ENCODE measurements at regions not wholly inside any gene's neighbourhood (a gene's known extent, or its start where the extent isn't known, plus 50 kb on each side); places are given as distances from the start of the nearest gene placed in this dataset.

- no peak for TF ChIP-seq MLX (CRISPR knock-in tag; IDR thresholded peaks at IDR 0.05)
- TF ChIP-seq MAX (CRISPR knock-in tag; IDR thresholded peaks at IDR 0.05) = no peak
- no peak for TF ChIP-seq CTCF (IDR thresholded peaks at IDR 0.05)
- TF ChIP-seq ZNF281 (CRISPR knock-in tag; IDR thresholded peaks at IDR 0.05) = no peak
- no peak for TF ChIP-seq HMGA2 (CRISPR knock-in tag; IDR thresholded peaks at IDR 0.05)
- no peak for TF ChIP-seq GTF2I (CRISPR knock-in tag; conservative IDR thresholded peaks at IDR 0.05)
- no peak for TF ChIP-seq ATF2 (CRISPR knock-in tag; IDR thresholded peaks at IDR 0.05; ENCODE audit: borderline replicate concordance, low read depth)
- TF ChIP-seq PREB (CRISPR knock-in tag; IDR thresholded peaks at IDR 0.05; ENCODE audit: borderline replicate concordance) = no peak
- TF ChIP-seq SP1 (CRISPR knock-in tag; conservative IDR thresholded peaks at IDR 0.05) = no peak
Observed at GRCh38 chr7:34507191-34507590, 150.8 kb upstream of the NPSR1 start.
